NCI-H510A treated with DMSO at 0.1 percent for 48 hours (cell line): ENCODE measurements at regions not wholly inside any gene's neighbourhood (a gene's known extent, or its start where the extent isn't known, plus 50 kb on each side); places are given as distances from the start of the nearest gene placed in this dataset.
A peak's percentile ranks its signal among the peaks of the same experiment; 100 is the strongest.
"Not testable (repeated sequence)": the region's sequence is repeated elsewhere in the genome, so short reads cannot be mapped to it uniquely, and the experiment has no call there.

Experiments used
- DNase-seq: peaks from one replicate; lab custom pipeline; 2025; lab: John Stamatoyannopoulos, UW

GRCh38 chr2:446963-447530 is 159.2 kb upstream of the ALKAL2 start:
- DNase-seq = no peak

- DNase-seq = no peak
Measured at GRCh38 chr2:446303-446874, 158.5 kb upstream of the ALKAL2 start.

- no peak for DNase-seq
Measured at GRCh38 chr2:445896-446295, 158.0 kb upstream of the ALKAL2 start.

- no peak for DNase-seq
Measured at GRCh38 chr2:444937-445884, 157.3 kb upstream of the ALKAL2 start.

GRCh38 chr2:443741-444140 is 155.8 kb upstream of the ALKAL2 start:
- peak; percentile 14 for DNase-seq

- DNase-seq = no peak
Measured at GRCh38 chr2:443216-443615, 155.3 kb upstream of the ALKAL2 start.

GRCh38 chr2:441258-442022 is 153.5 kb upstream of the ALKAL2 start:
- no peak for DNase-seq

- no peak for DNase-seq
Measured at GRCh38 chr2:440403-440740, 152.5 kb upstream of the ALKAL2 start.

GRCh38 chr2:439556-440402 is 151.9 kb upstream of the ALKAL2 start:
- no peak for DNase-seq

- DNase-seq = no peak
Measured at GRCh38 chr2:439077-439476, 151.2 kb upstream of the ALKAL2 start.

GRCh38 chr2:437756-438393 is 150.0 kb upstream of the ALKAL2 start:
- peak; percentile 65 for DNase-seq

- no peak for DNase-seq
Measured at GRCh38 chr2:437180-437579, 149.3 kb upstream of the ALKAL2 start.

GRCh38 chr2:436205-436604 is 148.3 kb upstream of the ALKAL2 start:
- no peak for DNase-seq

GRCh38 chr2:434625-435024 is 146.7 kb upstream of the ALKAL2 start:
- DNase-seq = no peak

GRCh38 chr2:433216-433615 is 145.3 kb upstream of the ALKAL2 start:
- no peak for DNase-seq

GRCh38 chr2:430291-431040 is 142.6 kb upstream of the ALKAL2 start:
- no peak for DNase-seq

- DNase-seq = no peak
Measured at GRCh38 chr2:429575-430254, 141.8 kb upstream of the ALKAL2 start.

- DNase-seq = no peak
Measured at GRCh38 chr2:429142-429541, 141.3 kb upstream of the ALKAL2 start.

- no peak for DNase-seq
Measured at GRCh38 chr2:428591-428990, 140.7 kb upstream of the ALKAL2 start.

- not testable (repeated sequence) for DNase-seq
Measured at GRCh38 chr2:426696-427095, 138.8 kb upstream of the ALKAL2 start.
